ENCODE measurements at regions not wholly inside any gene's neighbourhood (a gene's known extent, or its start where the extent isn't known, plus 50 kb on each side); places are given as distances from the start of the nearest gene placed in this dataset.
"Not testable (repeated sequence)": the region's sequence is repeated elsewhere in the genome, so short reads cannot be mapped to it uniquely, and the experiment has no call there.

DNA sequence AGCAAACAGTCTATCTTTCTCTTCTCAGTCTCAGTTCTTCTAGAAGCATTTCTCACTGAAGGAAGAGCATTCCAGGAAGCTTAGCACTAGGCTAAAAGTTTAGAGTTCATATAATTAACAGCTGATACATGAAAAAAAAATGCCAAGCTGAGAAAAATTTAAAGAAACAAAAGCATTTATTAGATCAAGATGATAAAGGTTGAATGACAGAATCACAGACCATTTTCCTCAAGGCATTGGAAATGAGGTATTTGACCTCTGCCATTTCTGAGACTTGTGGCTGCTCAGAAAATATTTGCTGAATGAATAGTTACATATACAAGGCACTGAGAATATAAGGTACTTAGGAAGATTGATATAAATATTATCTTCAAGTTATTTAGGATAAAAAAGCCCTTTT is 901.6 kb upstream of the GOT2 start:
- TF ChIP-seq, protein P1, sequence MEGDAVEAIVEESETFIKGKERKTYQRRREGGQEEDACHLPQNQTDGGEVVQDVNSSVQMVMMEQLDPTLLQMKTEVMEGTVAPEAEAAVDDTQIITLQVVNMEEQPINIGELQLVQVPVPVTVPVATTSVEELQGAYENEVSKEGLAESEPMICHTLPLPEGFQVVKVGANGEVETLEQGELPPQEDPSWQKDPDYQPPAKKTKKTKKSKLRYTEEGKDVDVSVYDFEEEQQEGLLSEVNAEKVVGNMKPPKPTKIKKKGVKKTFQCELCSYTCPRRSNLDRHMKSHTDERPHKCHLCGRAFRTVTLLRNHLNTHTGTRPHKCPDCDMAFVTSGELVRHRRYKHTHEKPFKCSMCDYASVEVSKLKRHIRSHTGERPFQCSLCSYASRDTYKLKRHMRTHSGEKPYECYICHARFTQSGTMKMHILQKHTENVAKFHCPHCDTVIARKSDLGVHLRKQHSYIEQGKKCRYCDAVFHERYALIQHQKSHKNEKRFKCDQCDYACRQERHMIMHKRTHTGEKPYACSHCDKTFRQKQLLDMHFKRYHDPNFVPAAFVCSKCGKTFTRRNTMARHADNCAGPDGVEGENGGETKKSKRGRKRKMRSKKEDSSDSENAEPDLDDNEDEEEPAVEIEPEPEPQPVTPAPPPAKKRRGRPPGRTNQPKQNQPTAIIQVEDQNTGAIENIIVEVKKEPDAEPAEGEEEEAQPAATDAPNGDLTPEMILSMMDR (IDR thresholded peaks at IDR 0.05): no peak
- TF ChIP-seq POLR2AphosphoS5 (IDR thresholded peaks at IDR 0.05) (no peak), EP300 (IDR thresholded peaks at IDR 0.05) (no peak), POLR2A (IDR thresholded peaks at IDR 0.05) (no peak)
- ATAC-seq (ENCODE audit: low FRiP score in 2 of 2) (no peak), DNase-seq (no peak)
- Histone ChIP-seq H3K4me3 (no peak overlapping the region), H3K9me3 (no peaks in the 10 kb centered on the region), H3K27me3 (no peaks in the 10 kb centered on the region), H3K27ac (no peak overlapping the region), H3K4me1 (no peaks in the 10 kb centered on the region), H3K36me3 (no peaks in the 10 kb centered on the region)

DNA sequence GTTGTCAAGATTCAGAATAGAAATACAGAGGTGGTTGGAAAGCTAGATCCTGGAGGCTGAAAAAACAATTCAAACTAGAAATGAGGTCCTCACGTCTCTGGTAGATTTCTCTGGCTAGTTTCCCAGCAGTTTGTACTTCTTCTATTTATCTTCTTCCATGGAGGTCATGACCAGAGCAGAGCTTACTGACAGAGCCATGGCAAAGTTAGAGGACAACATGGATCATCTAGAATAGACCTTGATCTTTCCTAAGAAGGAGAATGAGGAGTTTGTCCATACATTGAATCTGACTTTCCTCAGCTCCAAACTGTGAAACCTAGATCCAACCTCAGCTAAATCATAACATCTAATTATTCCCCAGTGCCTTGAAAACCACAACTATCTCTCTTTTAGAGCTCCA is 900.8 kb upstream of the GOT2 start:
- TF ChIP-seq, protein P1 (IDR thresholded peaks at IDR 0.05): no peak
- TF ChIP-seq POLR2A (IDR thresholded peaks at IDR 0.05) (no peak), POLR2AphosphoS5 (IDR thresholded peaks at IDR 0.05) (no peak)

DNA sequence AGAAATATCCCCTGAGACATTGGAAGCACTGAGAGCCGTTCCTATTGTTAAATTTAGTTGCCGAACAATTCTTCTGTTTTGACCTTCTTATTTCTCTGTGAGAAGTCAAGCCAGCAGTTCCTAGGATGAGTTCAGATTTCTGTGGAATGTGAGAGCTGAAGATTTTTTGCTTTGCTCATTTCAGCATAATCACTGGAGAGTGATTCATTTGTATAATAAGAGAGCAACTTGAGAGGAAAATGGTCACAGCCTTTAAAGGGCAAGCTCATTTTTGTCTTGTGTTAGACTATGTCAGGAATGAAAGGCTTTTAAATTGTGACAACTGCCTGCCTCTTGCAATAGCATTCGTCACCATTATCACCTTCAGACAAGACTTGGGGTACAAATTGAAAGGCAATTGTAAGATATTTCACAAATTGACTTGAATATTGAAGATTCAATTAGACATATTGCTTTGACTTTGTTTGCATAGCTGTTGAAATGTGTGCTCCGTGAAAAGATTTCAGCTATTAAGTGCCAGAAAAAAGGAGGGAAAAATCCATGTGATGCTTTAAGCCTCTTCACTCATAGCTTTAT is 900.0 kb upstream of the GOT2 start:
- Histone ChIP-seq H3K27ac (no peak overlapping the region), H3K9me3 (no peaks in the 10 kb centered on the region), H3K27me3 (no peaks in the 10 kb centered on the region), H3K36me3 (no peaks in the 10 kb centered on the region), H3K4me1 (no peaks in the 10 kb centered on the region), H3K4me3 (no peak overlapping the region)
- WGBS, 2 donors: 63 to 72% methylated on average over 4 of the region's 4 CpGs
- TF ChIP-seq, protein P1 (IDR thresholded peaks at IDR 0.05): no peak
- TF ChIP-seq POLR2A (IDR thresholded peaks at IDR 0.05) (no peak), EP300 (IDR thresholded peaks at IDR 0.05) (no peak), POLR2AphosphoS5 (IDR thresholded peaks at IDR 0.05) (no peak)
- no peak for ATAC-seq (ENCODE audit: low FRiP score in 2 of 2)
- DNase-seq: no peak

More for the DNA sequence above, 900.8 kb upstream of the GOT2 start:
- Histone ChIP-seq H3K36me3 (no peaks in the 10 kb centered on the region), H3K4me1 (no peaks in the 10 kb centered on the region), H3K9me3 (no peaks in the 10 kb centered on the region), H3K27me3 (no peaks in the 10 kb centered on the region), H3K4me3 (no peak overlapping the region), H3K27ac (no peak overlapping the region)
- DNase-seq (no peak), ATAC-seq (ENCODE audit: low FRiP score in 2 of 2) (no peak)
- WGBS, 2 donors: 21 to 62% methylated on average over 1 of the region's 1 CpG

DNA sequence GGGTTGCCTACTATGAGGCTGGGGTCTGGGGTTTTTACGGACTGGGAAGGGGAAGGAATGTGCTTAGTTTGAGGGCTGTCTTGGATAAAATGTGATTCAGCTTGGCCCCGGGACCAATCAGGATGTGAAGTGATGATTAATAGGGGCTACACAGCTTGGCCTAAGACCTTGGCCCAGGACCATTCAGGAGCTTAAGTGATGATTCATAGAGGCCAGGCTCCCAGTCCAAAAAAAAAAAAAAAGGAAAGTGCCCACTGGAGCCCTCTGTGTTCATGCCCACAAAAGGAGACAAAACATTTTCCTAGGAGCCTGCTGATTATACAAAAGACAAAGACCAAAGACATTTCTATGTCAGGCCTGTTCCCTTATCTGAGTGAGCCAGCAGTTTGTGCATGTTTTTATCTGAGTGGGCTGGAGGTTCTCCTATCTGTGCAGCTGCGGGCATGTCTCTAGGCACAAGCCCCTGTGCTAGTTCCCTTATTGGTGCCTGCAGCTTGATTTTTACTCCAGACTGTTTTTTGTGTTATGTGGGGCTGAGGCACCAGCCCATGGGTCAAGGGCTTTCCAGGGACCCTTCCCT is 898.2 kb upstream of the GOT2 start:
- H3K9me3 ChIP-seq: no peaks in the 10 kb centered on the region
- no peak overlapping the region for H3K4me3 ChIP-seq
- 66 to 89% methylated on average over 3 of the region's 3 CpGs for WGBS, 2 donors
- no peaks in the 10 kb centered on the region for H3K27me3 ChIP-seq
- no peaks in the 10 kb centered on the region for H3K4me1 ChIP-seq
- DNase-seq (no peak), ATAC-seq (ENCODE audit: low FRiP score in 2 of 2) (no peak)
- H3K36me3 ChIP-seq: no peaks in the 10 kb centered on the region
- no peak overlapping the region for H3K27ac ChIP-seq
- TF ChIP-seq, protein P1 (IDR thresholded peaks at IDR 0.05): no peak
- TF ChIP-seq EP300 (IDR thresholded peaks at IDR 0.05) (no peak), POLR2A (IDR thresholded peaks at IDR 0.05) (no peak), POLR2AphosphoS5 (IDR thresholded peaks at IDR 0.05) (no peak)

DNA sequence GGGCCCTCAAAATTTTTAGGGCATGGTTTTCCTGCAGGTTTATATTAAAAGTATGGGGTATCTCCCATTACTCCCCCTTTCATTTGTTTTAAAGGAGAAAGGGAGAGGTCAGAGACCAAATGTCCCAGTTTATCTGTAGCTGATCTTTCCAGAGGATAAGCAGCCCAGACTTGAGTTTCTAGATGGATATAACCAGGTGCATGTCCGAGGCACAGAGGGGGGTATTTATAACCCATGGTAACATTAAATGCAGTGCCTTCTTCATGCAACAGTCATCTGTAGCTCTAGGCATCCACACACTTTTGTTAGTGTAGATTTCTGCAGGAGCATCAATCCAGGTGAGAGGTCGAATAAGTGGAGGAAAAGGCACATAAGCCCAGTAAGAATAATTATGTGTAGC is 890.3 kb upstream of the GOT2 start:
- ATAC-seq (ENCODE audit: low FRiP score in 2 of 2): not testable (repeated sequence)

More for the DNA sequence above, 890.3 kb upstream of the GOT2 start:
- H3K27me3 ChIP-seq, H3K4me3 ChIP-seq, H3K27ac ChIP-seq, H3K36me3 ChIP-seq, DNase-seq, H3K4me1 ChIP-seq, H3K9me3 ChIP-seq: not testable (repeated sequence)
- WGBS, 2 donors: 63 to 70% methylated on average over 2 of the region's 2 CpGs

Measured in upper lobe of left lung (tissue), 6 donors.